HepG2 (cell line): ENCODE measurements at regions not wholly inside any gene's neighbourhood (a gene's known extent, or its start where the extent isn't known, plus 50 kb on each side); places are given as distances from the start of the nearest gene placed in this dataset.

Source experiments
- ATAC-seq: fragments of 200-7000 bp; cut with Tn5 transposase; 3 replicates; pipeline ENCODE4 v1.9.1; 2020; ENCODE audit warnings: mild to moderate bottlenecking, moderate library complexity
- BruUV-seq: library from RNA; stranded (reverse); fragments of 400-500 nt; replicated peaks from 2 replicates; lab custom pipeline; 2021; lab: Mats Ljungman, UMichigan
- CTCF ChIA-PET: fragments of 300-600 bp; formaldehyde crosslinking; extraction: SDS; loops from one replicate; lab custom pipeline; 2021; ENCODE audit warnings: low total read pairs, inconsistent platforms, low intra/inter-chr PET ratio; lab: Yijun Ruan, JAX
- POLR2A ChIA-PET: fragments of 350-600 bp; sonication (Branson Sonifier 250); formaldehyde crosslinking; loops from one replicate; lab custom pipeline; 2020; ENCODE audit warnings: antibody characterized with exemption, inconsistent platforms; lab: Yijun Ruan, JAX
- DNase-seq: peaks from one replicate; pipeline ENCODE4 v3.0.0-alpha.2; 2015; ENCODE audit warnings: low spot score
- FAIRE-seq: peaks from 3 replicates; lab custom pipeline; 2011; peaks lifted over from hg19 to GRCh38; lab: Jason Lieb, UNC
- H2AFZ ChIP-seq: one replicate; pipeline ENCODE4 v1.6.1; 2011; ENCODE audit warnings: low read length, inconsistent platforms
- H3K27ac ChIP-seq: fragments of 300-600 bp; 3 replicates; pipeline ENCODE4 v1.8.0; 2011; ENCODE audit warnings: mixed run types, mild to moderate bottlenecking, mixed read lengths, low read length, inconsistent platforms; ENCODE audit not compliant: insufficient read depth; ENCODE audit errors: extremely low read length
- H3K27me3 ChIP-seq, 2 experiments: fragments of 200-600 bp in 1 of 2; 2 replicates in 1 of 2; 3 replicates in 1 of 2; pipeline versions ENCODE4 v1.6.0 to v1.8.0; 2011; ENCODE audit warnings: low read length in 2 of 2, mild to moderate bottlenecking in 2 of 2, moderate library complexity in 2 of 2, inconsistent platforms in 1 of 2; ENCODE audit not compliant: insufficient read depth in 2 of 2, control insufficient read depth in 1 of 2
- H3K36me3 ChIP-seq, 2 experiments: fragments of 200-600 bp in 1 of 2; replicated peaks in 1 of 2; 2 replicates in 1 of 2; 3 replicates in 1 of 2; pipeline versions ENCODE4 v1.5.1 to v1.8.0; 2011; ENCODE audit warnings: low read length in 2 of 2, inconsistent platforms in 1 of 2; ENCODE audit not compliant: insufficient read depth in 2 of 2, control insufficient read depth in 1 of 2
- H3K4me1 ChIP-seq: 2 replicates; pipeline ENCODE4 v1.5.1; 2012; ENCODE audit warnings: low read length, inconsistent platforms; ENCODE audit not compliant: insufficient read depth
- H3K4me2 ChIP-seq: 2 replicates; pipeline ENCODE4 v1.6.0; 2011; ENCODE audit warnings: low read depth, low read length, inconsistent platforms
- H3K4me3 ChIP-seq, 3 experiments: fragments of 200-600 bp in 1 of 3; sonication (generic), shearing (Covaris generic) in 1 of 3; replicated peaks in 1 of 3; 2 replicates each; pipeline ENCODE4 v1.5.1; 2011 to 2016; ENCODE audit warnings: low read length in 3 of 3, inconsistent platforms in 2 of 3, low read depth in 2 of 3, mild to moderate bottlenecking in 2 of 3, control low read depth in 1 of 3, mixed read lengths in 1 of 3; ENCODE audit not compliant: insufficient read depth in 1 of 3
- H3K79me2 ChIP-seq: one replicate; pipeline ENCODE4 v1.6.1; 2011; ENCODE audit warnings: low read length, inconsistent platforms; ENCODE audit not compliant: insufficient read depth
- H3K9ac ChIP-seq: 2 replicates; pipeline ENCODE4 v1.6.0; 2011; ENCODE audit warnings: mild to moderate bottlenecking, low read depth, low read length, inconsistent platforms; ENCODE audit not compliant: insufficient read depth
- H3K9me3 ChIP-seq: 2 replicates; pipeline ENCODE4 v1.5.1; 2012; ENCODE audit warnings: mild to moderate bottlenecking, low read length
- H4K20me1 ChIP-seq: 2 replicates; pipeline ENCODE4 v1.6.0; 2011; ENCODE audit warnings: inconsistent platforms, mild to moderate bottlenecking, low read length, moderate library complexity; ENCODE audit not compliant: insufficient read depth
- ATF5 ChIP-seq: sonication (generic); formaldehyde crosslinking; IDR thresholded peaks from 2 replicates; pipeline ENCODE4 v1.4.0; 2020; ENCODE audit warnings: mild to moderate bottlenecking, low read depth, missing genetic modification reagents
- MAFF ChIP-seq: IDR thresholded peaks from 2 replicates; pipeline ENCODE4 v1.6.1; 2011; ENCODE audit warnings: low read depth, low read length, improper control_type of control experiment
- MAFK ChIP-seq, 2 experiments: IDR thresholded peaks in 1 of 2; conservative IDR thresholded peaks in 1 of 2; 2 replicates each; pipeline ENCODE4 v1.6.1; 2011; ENCODE audit warnings: improper control_type of control experiment in 2 of 2, low read length in 2 of 2
- MTA3 ChIP-seq: sonication (generic); formaldehyde crosslinking; IDR thresholded peaks from 2 replicates; pipeline ENCODE4 v1.4.0; 2020; ENCODE audit warnings: missing genetic modification reagents
- PPARG ChIP-seq: conservative IDR thresholded peaks from 2 replicates; pipeline ENCODE4 v1.6.1; 2016; ENCODE audit warnings: missing biosample characterization, missing genetic modification reagents
- SNAPC2 ChIP-seq: sonication (generic); formaldehyde crosslinking; IDR thresholded peaks from 2 replicates; pipeline ENCODE4 v1.8.1; 2022; ENCODE audit warnings: mild to moderate bottlenecking, missing genetic modification reagents
- ZBTB46 ChIP-seq: sonication (generic); formaldehyde crosslinking; IDR thresholded peaks from 2 replicates; pipeline ENCODE4 v1.4.0; 2020; ENCODE audit warnings: mild to moderate bottlenecking, missing genetic modification reagents, borderline replicate concordance
- ZGPAT ChIP-seq: IDR thresholded peaks from 2 replicates; pipeline ENCODE4 v1.6.1; 2016; ENCODE audit warnings: mild to moderate bottlenecking
- ZNF460 ChIP-seq: sonication (generic); formaldehyde crosslinking; IDR thresholded peaks from 2 replicates; pipeline ENCODE4 v1.5.1; 2020; ENCODE audit warnings: missing genetic modification reagents, mild to moderate bottlenecking, borderline replicate concordance
- WGBS: methylation state at CpG from one replicate; pipeline ENCODE4 v1.1.6; 2017; ENCODE audit warnings: low lambda C conversion rate; 5-methylcytosine and 5-hydroxymethylcytosine counted together
- in situ Hi-C: cut with HindIII; loops from 2 replicates; pipeline ENCODE4 v1.10.0; 2017; ENCODE audit warnings: low pct_unique_long_range_greater_than_20kb; ENCODE audit not compliant: extremely low pct_ligation_motif_present
- intact Hi-C: fragments of 100-400 bp; cut with micrococcal nuclease; formaldehyde crosslinking; loops from one replicate; pipeline ENCODE4 v1.10.0; 2022; ENCODE audit not compliant: unreplicated experiment

- TF ChIP-seq ZGPAT (CRISPR knock-in tag) (no peak), ZBTB46 (CRISPR knock-in tag) (no peak), MTA3 (CRISPR knock-in tag) (no peak), PPARG (CRISPR knock-in tag) (no peak), ATF5 (CRISPR knock-in tag) (no peak)
Measured at GRCh38 chr2:2512931-2513330, 181.9 kb upstream of the MYT1L start (continued).

- Histone ChIP-seq H3K79me2 (no peaks in the 10 kb centered on the region), H3K27me3 (peaks cover 0 to 7% of the 10 kb centered on the region in 2 experiments; a peak in 2 of 5 replicates), H3K27ac (no peak overlapping the region), H4K20me1 (no peaks in the 10 kb centered on the region), H3K9me3 (peaks cover 7% of the 10 kb centered on the region)
- FAIRE-seq (no peak), DNase-seq (no peak)
- CTCF ChIA-PET: no interaction called here
- in situ Hi-C loops: no loop called here
- peak; percentile 70 for TF ChIP-seq MAFF
- TF ChIP-seq MAFK (conservative IDR thresholded peaks at IDR 0.05 in 1 of 2, IDR thresholded peaks at IDR 0.05 in 1 of 2; ENCODE audit: low read length in 2 of 2): peak; percentile 72 to 83
- no peak for TF ChIP-seq ZNF460 (CRISPR knock-in tag)
- no peak for TF ChIP-seq SNAPC2 (CRISPR knock-in tag)
- TF ChIP-seq, all 625 proteins: peak for 2
- Histone ChIP-seq H2AFZ (no peak overlapping the region), H3K9ac (no peak overlapping the region), H3K36me3 (no peaks in the 10 kb centered on the region), H3K4me3 (no peak overlapping the region), H3K4me1 (no peaks in the 10 kb centered on the region), H3K4me2 (no peak overlapping the region)
- intact Hi-C loops: no loop called here
- no TSS peak for BruUV-seq
- no peak; the same call in 2 of the 3 replicates for ATAC-seq
- WGBS: 10% methylated on average over 10 of the region's 20 CpGs
- POLR2A ChIA-PET: no interaction called here
Measured at GRCh38 chr2:2507417-2507997, 176.4 kb upstream of the MYT1L start.
